Kidney epithelial cell (primary cell): ENCODE measurements at regions not wholly inside any gene's neighbourhood (a gene's known extent, or its start where the extent isn't known, plus 50 kb on each side); places are given as distances from the start of the nearest gene placed in this dataset.

Experiments
- DNase-seq: peaks from one replicate; pipeline ENCODE4 v3.0.0-alpha.2; 2010; ENCODE audit warnings: low read depth
- H3K27me3 ChIP-seq: 2 replicates; pipeline ENCODE4 v1.6.0; 2011; ENCODE audit warnings: low read length; ENCODE audit not compliant: control insufficient read depth, insufficient read depth
- H3K36me3 ChIP-seq: 2 replicates; pipeline ENCODE4 v1.5.1; 2011; ENCODE audit warnings: low read length; ENCODE audit not compliant: control insufficient read depth, insufficient read depth
- H3K4me3 ChIP-seq: 2 replicates; pipeline ENCODE4 v1.5.1; 2011; ENCODE audit warnings: low read depth, mild to moderate bottlenecking, control low read depth, low read length
- CTCF ChIP-seq: IDR thresholded peaks from 2 replicates; pipeline ENCODE4 v1.5.1; 2011; ENCODE audit warnings: mild to moderate bottlenecking, moderate library complexity, low read length, control low read depth, inconsistent platforms; ENCODE audit not compliant: insufficient read depth, poor library complexity, severe bottlenecking

- no peak for DNase-seq
- Histone ChIP-seq H3K27me3 (no peaks in the 10 kb centered on the region), H3K4me3 (no peak overlapping the region), H3K36me3 (no peaks in the 10 kb centered on the region)
- peak; percentile 12 for TF ChIP-seq CTCF
These were observed 159.3 kb upstream of the MYCN start for GRCh38 chr2:15780912-15781574.

- H3K4me3 ChIP-seq = no peak overlapping the region
- no peaks in the 10 kb centered on the region for H3K27me3 ChIP-seq
- DNase-seq = peak; percentile 34
- TF ChIP-seq CTCF = no peak
- no peaks in the 10 kb centered on the region for H3K36me3 ChIP-seq
These were observed 158.2 kb upstream of the MYCN start for GRCh38 chr2:15782009-15782751.

GRCh38 chr2:15782769-15783294, 157.5 kb upstream of the MYCN start:
- H3K27me3 ChIP-seq = no peaks in the 10 kb centered on the region
- TF ChIP-seq CTCF = no peak
- no peak for DNase-seq
- no peaks in the 10 kb centered on the region for H3K36me3 ChIP-seq
- H3K4me3 ChIP-seq = no peak overlapping the region

GRCh38 chr2:15783489-15783888, 156.9 kb upstream of the MYCN start:
- DNase-seq = no peak
- Histone ChIP-seq H3K27me3 (no peaks in the 10 kb centered on the region), H3K4me3 (no peak overlapping the region), H3K36me3 (no peaks in the 10 kb centered on the region)
- no peak for TF ChIP-seq CTCF

- TF ChIP-seq CTCF = no peak
- Histone ChIP-seq H3K27me3 (no peaks in the 10 kb centered on the region), H3K36me3 (no peaks in the 10 kb centered on the region), H3K4me3 (no peak overlapping the region)
- DNase-seq = no peak
These were observed 156.1 kb upstream of the MYCN start for GRCh38 chr2:15784106-15784885.
